ENCODE measurements at regions not wholly inside any gene's neighbourhood (a gene's known extent, or its start where the extent isn't known, plus 50 kb on each side); places are given as distances from the start of the nearest gene placed in this dataset.
"Not testable (repeated sequence)": the region's sequence is repeated elsewhere in the genome, so short reads cannot be mapped to it uniquely, and the experiment has no call there.

- DNase-seq = no peak
These were observed 1090.2 kb downstream of the PLOD2 start for GRCh38 chr3:145070795-145071194.

DNA sequence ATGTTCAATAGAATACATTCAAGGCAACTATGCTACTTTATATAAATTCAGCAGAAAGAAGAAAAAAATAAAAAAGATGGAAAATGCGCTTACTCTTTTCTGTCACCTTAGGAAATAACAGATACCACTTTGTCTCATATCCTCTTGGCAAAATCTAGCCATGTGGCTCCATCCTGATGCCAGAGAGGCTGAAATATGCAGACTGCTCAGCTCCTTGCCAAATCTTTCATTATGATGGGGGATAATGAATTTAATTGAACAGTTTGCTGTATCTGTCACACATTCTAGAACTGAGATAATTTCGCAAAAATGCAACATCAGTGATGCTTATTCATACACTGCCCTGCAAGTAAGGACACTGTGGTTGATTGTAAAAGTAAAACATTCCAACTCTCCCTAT lies 1081.5 kb downstream of the PLOD2 start:
- DNase-seq = no peak

DNA sequence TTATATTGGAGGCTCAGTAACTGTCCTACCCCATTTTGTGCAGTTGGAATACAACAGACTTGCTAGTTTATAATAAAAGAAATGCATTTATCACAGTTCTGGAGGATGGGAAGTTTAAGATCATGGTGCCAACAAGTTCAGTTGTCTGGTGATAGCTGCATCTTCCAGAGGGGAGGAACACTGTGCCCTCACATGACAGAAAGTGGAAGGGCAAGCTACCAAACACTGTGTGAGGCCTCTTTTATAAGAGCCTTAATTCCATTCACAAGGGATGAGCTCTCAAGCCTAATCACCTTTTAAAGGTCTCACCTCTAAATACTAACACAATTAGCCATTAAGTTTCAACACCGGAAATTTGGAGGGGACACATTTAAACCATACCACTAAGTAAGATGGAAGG lies 1073.9 kb downstream of the PLOD2 start:
- DNase-seq = no peak

DNA sequence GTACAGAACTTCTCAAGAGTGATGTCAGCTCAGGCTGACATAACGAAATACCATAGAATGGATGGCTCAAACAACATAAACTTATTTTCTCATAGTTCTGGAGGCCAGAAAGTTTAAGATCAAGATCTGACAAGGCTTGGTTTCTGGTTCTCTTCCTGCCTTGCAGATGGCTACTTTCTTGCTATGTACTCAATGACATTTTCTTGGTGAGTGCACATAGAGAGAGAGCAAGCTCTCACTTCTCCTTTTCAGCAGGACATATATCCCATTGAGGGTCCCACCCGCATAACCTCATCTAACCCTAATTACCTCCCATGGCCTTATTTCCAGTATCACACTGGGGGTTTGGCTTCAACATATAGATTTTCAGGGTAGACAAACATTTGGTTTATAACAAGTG lies 1072.1 kb downstream of the PLOD2 start:
- DNase-seq = no peak

DNA sequence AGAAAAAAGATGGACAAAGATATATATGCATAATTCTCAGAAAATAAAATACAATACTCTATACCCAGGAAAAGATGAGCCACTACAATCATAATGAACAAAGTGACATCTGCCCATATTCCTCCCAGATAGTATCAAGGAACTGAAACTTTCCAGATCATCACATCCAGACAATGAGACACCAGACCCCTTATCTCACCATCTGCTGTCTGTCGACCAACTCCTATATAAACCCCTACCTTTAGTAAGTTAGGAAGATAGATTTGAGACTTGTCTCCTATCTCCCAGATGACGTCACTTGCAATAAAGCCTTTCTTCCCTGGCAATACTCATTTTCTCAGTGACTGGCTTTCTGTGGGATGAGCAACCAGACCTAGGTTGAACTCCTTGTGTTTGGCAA lies 1071.6 kb downstream of the PLOD2 start:
- DNase-seq = no peak

DNA sequence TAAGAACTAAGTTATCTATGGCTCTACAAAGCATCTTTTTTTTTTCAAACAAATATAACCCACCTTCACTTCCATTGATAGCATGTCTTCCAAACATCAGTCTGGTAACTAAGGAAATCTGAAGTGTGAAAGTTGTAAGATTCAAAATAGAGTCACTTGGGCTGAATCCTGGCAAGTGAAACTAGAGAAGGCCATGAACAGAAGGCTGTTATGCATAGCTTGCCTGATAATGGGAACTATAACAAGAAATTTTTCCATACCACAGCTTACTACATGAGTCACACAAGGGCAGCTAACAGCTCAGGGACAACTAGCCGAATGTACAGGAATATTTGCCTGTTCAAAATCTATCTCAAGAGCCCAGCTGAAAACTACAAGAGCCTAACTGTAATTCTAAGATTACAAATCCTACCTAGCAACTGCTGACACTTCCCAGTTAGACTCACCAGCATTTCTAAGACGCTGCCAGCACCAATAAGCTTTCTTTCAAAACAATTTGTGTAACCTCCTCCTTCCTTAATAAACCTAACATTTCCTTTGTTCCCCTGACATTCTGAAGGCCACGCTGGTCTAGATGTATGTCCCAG lies 1066.5 kb downstream of the PLOD2 start:
- no peak for DNase-seq

- DNase-seq = not testable (repeated sequence)
These were observed 1049.8 kb downstream of the PLOD2 start for GRCh38 chr3:145111141-145111540.

DNA sequence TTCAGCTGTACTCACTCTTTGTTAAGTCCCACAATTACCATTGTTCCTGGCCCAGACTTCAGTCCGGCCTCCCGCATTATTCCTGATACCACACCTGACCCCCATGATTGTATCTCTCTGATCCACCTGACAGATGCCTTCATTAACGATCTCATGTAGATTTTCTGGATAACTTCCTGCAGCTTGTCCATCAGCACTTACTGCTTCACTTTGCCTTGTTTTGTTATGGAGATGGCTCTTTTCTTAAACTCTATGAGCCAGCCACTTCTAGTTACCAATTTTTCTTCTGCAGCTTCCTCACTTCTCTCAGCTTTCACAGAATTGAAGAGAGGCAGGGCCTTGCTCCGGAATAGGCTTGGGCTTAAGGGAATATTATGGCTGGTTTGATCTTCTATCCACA lies 1044.2 kb downstream of the PLOD2 start:
- no peak for DNase-seq

GRCh38 chr3:145118303-145118702 lies 1042.7 kb downstream of the PLOD2 start:
- no peak for DNase-seq

DNA sequence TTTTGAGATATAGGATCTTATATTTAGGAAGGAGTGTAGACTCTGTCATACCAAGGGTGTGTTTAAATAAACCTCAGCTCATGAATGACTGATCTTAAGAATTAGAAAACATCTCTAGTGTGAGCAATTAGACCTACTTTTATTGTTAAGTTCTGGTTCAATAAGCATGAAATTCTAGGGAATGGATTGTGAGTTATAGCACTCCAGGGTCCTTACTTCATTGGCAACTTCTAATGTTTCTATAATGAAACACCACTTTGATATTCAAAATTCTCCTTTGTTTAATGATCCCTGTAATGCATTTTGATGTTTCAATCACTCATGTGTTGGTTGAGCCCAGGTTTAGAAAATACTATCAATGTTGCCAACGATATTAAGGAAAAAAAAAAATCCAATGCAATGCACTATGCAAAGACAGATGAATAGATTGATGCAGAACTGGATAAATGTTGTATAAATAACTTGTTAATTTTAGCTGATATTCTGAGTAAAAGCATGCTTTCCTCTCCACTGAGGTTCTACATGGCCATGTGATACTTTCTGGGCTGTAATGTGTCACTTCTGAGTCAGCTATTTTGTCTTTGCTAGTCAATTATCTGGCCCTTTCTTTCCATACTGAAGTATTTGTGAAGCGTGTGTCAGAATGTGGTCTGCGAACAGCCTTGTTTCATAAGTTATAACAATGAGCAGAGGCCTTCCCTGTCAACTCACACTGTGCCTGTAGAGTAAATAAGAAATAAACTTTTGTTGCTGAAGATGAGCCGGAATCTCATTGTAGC lies 1035.9 kb downstream of the PLOD2 start:
- no peak for DNase-seq

GRCh38 chr3:145133281-145133680 lies 1027.7 kb downstream of the PLOD2 start:
- DNase-seq = no peak

GRCh38 chr3:145134738-145135137 lies 1026.2 kb downstream of the PLOD2 start:
- no peak for DNase-seq

DNA sequence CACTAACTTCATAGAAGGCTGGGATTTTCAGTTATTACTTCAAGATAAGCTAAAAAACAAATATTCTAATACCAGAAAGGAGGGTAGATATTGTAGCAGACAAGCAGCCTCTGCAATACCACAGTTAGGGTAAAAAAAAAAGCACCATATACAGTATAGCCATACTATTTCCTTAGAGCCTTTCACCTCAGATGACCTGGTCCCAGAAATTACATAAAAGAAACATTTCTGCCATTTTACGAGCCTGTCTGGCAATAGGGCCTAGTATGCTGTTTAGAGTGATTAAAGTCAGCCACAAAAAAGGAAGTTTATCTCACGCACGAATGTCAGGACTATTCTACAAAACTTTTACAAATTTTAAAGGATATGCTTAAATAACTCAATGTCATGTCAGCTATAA lies 1016.6 kb downstream of the PLOD2 start:
- no peak for DNase-seq

GRCh38 chr3:145145461-145145860 lies 1015.5 kb downstream of the PLOD2 start:
- DNase-seq = no peak

- no peak for DNase-seq
These were observed 1001.3 kb downstream of the PLOD2 start for GRCh38 chr3:145159640-145160039.

- DNase-seq = no peak
These were observed 990.9 kb downstream of the PLOD2 start for GRCh38 chr3:145170121-145170520.

DNA sequence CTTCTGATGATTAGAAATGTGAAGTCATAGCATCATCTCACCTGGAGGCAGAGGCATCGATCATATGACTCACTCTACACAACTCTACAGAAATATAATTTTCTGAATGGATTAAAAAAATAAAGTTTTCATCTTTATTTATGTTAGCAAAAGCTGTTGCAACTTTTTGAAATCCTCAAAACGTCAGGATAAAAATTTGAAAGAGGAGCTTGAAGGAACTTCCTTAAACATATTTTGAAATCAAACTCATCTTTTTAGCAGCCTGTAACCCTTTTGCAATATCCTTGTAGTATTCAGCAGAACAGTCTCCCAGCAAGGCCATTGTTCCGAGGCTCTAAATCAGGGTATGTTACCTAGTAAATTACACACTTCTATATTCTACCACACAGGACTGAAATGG lies 985.4 kb downstream of the PLOD2 start:
- DNase-seq = no peak

DNA sequence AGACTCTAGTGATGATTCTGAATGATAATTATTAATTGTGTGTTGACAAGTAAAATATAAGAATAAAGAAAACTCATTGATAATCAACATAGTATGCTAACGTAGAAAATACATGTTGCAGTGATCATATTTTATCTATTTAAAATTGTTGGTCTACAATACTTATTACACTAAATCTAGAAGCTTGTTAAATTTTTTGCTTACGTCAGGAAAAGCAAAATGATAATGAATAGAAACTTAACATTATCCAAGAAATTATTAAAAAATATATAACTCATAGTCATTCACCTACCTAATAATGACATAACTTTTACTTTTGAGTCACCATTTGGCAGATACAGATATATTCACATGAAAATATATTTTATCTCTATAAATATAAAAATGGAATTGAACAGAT lies 984.1 kb downstream of the PLOD2 start:
- no peak for DNase-seq

DNA sequence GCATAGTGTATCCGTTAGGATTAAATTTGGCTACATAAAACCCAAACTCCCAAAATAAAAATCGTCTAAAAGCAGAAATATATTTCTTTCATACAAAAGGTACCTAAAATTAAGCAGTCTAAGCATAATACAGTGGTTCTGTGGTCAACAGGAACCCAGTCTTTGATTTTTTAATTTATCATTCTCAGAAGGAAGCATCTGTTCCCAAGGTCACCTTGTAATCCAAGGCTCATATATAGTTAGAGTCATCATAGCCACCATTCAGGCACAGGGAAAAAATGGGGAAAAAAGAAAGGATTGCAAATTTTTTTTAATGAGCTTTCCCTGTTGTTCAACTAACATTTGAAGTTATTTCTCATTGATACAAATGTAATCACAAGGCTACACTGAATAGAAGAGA lies 983.2 kb downstream of the PLOD2 start:
- DNase-seq = no peak

DNA sequence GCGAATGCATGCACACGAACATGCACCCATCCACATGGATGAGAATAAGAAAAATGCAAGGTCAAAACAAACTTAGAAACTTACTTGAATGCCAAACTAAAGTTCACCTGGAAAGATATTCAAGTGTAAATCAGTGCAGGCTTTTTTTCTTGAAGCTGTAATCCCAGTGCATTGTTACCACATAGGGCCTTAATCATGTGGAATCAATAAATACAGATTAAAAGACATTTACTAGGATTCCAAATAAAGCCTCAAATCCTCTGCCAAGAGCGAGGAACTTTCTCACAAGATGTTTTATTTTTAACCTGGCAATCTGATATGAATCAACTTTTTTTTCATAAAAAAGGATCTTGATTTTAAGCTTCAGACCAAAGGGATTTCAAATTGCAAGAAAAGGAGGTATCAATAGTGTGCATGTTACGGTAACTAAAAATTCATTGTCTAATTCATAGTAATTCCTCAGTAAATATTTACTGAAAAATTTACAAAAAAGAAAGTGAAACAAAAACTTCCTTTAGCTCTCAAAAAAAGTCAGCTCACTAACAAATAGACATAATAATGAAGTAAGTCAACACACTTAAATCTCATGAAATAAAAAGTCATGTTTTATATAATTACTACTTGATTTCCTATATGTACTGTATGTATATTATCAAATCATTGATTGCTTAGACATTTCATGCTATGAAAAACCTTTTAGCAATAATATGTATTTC lies 978.6 kb downstream of the PLOD2 start:
- DNase-seq = no peak

DNA sequence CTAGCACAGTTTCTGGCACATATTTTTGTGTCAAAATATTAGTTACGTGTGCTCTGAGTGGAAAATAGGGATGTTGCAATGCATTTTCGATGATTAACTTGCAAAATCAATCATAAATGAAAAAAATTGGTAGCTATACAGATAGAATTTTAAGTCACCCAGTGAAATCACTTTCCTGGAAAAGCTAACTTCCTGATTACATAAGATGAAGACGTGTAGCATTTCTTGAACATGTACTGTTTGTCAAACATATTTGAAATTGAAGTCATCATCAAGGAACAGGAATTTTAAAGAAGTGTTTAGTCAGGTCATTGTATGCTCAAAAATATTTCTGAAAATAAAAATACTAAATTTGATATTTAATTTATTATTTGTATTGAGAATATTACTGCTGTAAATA lies 977.7 kb downstream of the PLOD2 start:
- no peak for DNase-seq

DNA sequence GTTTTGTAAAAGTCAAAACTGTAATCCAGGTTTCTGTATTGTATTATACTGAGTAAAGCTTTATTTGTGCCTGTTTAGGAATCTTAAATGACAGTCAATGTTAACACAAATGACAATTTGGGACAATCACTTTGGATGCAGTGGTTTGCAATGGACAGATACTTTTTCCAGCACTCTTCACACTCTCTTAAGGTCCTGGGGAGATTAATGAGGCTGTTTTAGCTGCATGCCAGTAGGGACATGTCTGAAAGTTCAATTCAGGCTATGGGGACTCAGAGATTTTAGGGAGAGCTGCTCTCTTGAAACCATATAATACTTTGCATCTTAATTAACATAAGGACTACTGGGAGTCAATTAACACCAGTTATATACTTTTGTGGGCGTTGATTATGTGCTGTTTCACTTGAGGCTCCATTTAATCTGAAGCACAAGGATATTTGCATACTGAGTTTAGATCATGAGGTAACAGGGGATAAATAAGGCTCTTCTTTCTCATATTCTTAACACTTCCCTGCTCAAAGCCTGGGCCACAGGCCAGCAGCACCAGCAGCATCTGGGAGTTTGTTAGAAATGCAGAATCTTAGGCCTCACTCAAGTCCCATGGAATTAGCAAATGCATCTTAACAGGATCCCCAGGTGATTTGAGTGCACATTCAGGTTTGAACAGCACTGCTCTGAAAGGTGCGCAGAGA lies 972.8 kb downstream of the PLOD2 start:
- no peak for DNase-seq

- DNase-seq = no peak
These were observed 970.8 kb downstream of the PLOD2 start for GRCh38 chr3:145190138-145190537.

GRCh38 chr3:145190761-145191160 lies 970.2 kb downstream of the PLOD2 start:
- no peak for DNase-seq

Data from T-helper 1 cell (primary cell).